Heart left ventricle (tissue), 13 donors: ENCODE measurements at regions not wholly inside any gene's neighbourhood (a gene's known extent, or its start where the extent isn't known, plus 50 kb on each side); places are given as distances from the start of the nearest gene placed in this dataset.

ENCODE experiments used
- POLR2A ChIP-seq, 2 donors: fragments of 450-650 bp; IDR thresholded peaks; one replicate each; pipeline ENCODE4 v1.6.1; 2017; ENCODE audit warnings: antibody characterized with exemption in 2 of 2, mild to moderate bottlenecking in 2 of 2, moderate library complexity in 2 of 2
- TF ChIP-seq, protein P1 (sequence below), 12 donors: fragments of 200-600 bp; sonication (generic) in 4 of 12; IDR thresholded peaks; one replicate each; pipeline versions ENCODE4 v1.5.0 to v1.8.0; 2018 to 2022; ENCODE audit warnings: antibody characterized with exemption in 12 of 12, mild to moderate bottlenecking in 5 of 12
- donor health status: ischemic (EF 13 %, LVEDD 7.1; RV severe dilation, severe dysfunction).
- donor health status: DM: no; HTN: yes; CAD: no.
- donor health status: DM: no; HTN: no; CAD: no.
- donor health status: ischemic (EF 25% LVEDD 6.9; RV normal size, moderate dysfunction).
- donor health status: ischemic (EF 25% LVEDD 5.7; RV mildly dilated, moderate dysfunction).
- donor health status: ischemic (EF 35%, LVEDD 5.7; RV mildly dilated, moderate dysfunction).
- donor health status: nonischemic (EF 11% LVEDD 7.7; RV severe dilation, severe dysfunction).
- donor health status: DM: yes; HTN: yes; CAD: no.
- donor health status: PGD.
- donor health status: ischemic (EF 29% LVEDD 5.4; RV normal size, mild dysfunction).
- donor health status: nonischemic (EF 23%, LVEDD 6.1; RV moderate dilation, normal function).

- TF ChIP-seq, protein P1, sequence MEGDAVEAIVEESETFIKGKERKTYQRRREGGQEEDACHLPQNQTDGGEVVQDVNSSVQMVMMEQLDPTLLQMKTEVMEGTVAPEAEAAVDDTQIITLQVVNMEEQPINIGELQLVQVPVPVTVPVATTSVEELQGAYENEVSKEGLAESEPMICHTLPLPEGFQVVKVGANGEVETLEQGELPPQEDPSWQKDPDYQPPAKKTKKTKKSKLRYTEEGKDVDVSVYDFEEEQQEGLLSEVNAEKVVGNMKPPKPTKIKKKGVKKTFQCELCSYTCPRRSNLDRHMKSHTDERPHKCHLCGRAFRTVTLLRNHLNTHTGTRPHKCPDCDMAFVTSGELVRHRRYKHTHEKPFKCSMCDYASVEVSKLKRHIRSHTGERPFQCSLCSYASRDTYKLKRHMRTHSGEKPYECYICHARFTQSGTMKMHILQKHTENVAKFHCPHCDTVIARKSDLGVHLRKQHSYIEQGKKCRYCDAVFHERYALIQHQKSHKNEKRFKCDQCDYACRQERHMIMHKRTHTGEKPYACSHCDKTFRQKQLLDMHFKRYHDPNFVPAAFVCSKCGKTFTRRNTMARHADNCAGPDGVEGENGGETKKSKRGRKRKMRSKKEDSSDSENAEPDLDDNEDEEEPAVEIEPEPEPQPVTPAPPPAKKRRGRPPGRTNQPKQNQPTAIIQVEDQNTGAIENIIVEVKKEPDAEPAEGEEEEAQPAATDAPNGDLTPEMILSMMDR (IDR thresholded peaks at IDR 0.05) = no peak
- TF ChIP-seq POLR2A (IDR thresholded peaks at IDR 0.05) = no peak
Observed at GRCh38 chr3:110865934-110866333, 205.7 kb upstream of the NECTIN3 start.
